ENCODE measurements at regions not wholly inside any gene's neighbourhood (a gene's known extent, or its start where the extent isn't known, plus 50 kb on each side); places are given as distances from the start of the nearest gene placed in this dataset.

- H3K4me2 ChIP-seq: no peak overlapping the region
- 76% methylated on average over 1 of the region's 1 CpG for WGBS (ENCODE audit: low lambda C conversion rate)
- no peak overlapping the region for H2AFZ ChIP-seq (ENCODE audit: low read depth)
- H3F3A ChIP-seq (replicated peaks; ENCODE audit: insufficient read depth): no peaks in the 10 kb centered on the region
- H3K27ac ChIP-seq (ENCODE audit: low read depth in 2 of 2, low read length in 1 of 2): no peak overlapping the region
- no peak overlapping the region for H3K9ac ChIP-seq
- no peaks in the 10 kb centered on the region for H3K9me3 ChIP-seq
- no peaks in the 10 kb centered on the region for H3K27me3 ChIP-seq (ENCODE audit: insufficient read depth)
- no peaks in the 10 kb centered on the region for H4K20me1 ChIP-seq (ENCODE audit: insufficient read depth)
- H3K4me3 ChIP-seq (ENCODE audit: low read depth in 2 of 2, low read length in 1 of 2): no peak overlapping the region
- TF ChIP-seq NRF1 (IDR thresholded peaks at IDR 0.05; ENCODE audit: low read depth, low read length) (no peak), FOSL2 (IDR thresholded peaks at IDR 0.05; ENCODE audit: borderline replicate concordance, low read depth) (no peak), GATA2 (CRISPR knock-in tag; IDR thresholded peaks at IDR 0.05) (no peak), TAF1 (IDR thresholded peaks at IDR 0.05; ENCODE audit: borderline replicate concordance, low read depth, low read length) (no peak), PBX3 (IDR thresholded peaks at IDR 0.05) (no peak)
- no peak for DNase-seq
- ChIA-PET CTCF (no interaction called here), POLR2A (no interaction called here)
- H3K36me3 ChIP-seq (replicated peaks in 1 of 2; ENCODE audit: control insufficient read depth in 1 of 2, insufficient read depth in 2 of 2, low read length in 1 of 2): no peaks in the 10 kb centered on the region
- H3K9me2 ChIP-seq: no peaks in the 10 kb centered on the region
- peaks cover 0 to 2% of the 10 kb centered on the region in 2 experiments; a peak in 1 of 4 replicates for H3K4me1 ChIP-seq (ENCODE audit: control insufficient read depth in 1 of 2, insufficient read depth in 2 of 2, low read depth in 1 of 2, low read length in 1 of 2)
- no peaks in the 10 kb centered on the region for H3K79me2 ChIP-seq (ENCODE audit: insufficient read depth)
Measured at GRCh38 chr13:78709028-78709427, 50.1 kb upstream of the OBI1 start.

Data from SK-N-SH (cell line).